GM12891 (cell line): ENCODE measurements at regions not wholly inside any gene's neighbourhood (a gene's known extent, or its start where the extent isn't known, plus 50 kb on each side); places are given as distances from the start of the nearest gene placed in this dataset.

Experiments
- PAX5 ChIP-seq: IDR thresholded peaks from 2 replicates; pipeline ENCODE4 v1.6.1; 2011; ENCODE audit warnings: low read length, moderate library complexity, mild to moderate bottlenecking; ENCODE audit not compliant: insufficient read depth, severe bottlenecking
- POLR2A ChIP-seq: IDR thresholded peaks from 2 replicates; pipeline ENCODE4 v1.6.1; 2011; ENCODE audit warnings: low read depth, low read length, control low read depth
- POLR2AphosphoS5 ChIP-seq: IDR thresholded peaks from 2 replicates; pipeline ENCODE4 v1.6.1; 2011; ENCODE audit warnings: low read depth, low read length, control low read depth
- POU2F2 ChIP-seq: IDR thresholded peaks from 2 replicates; pipeline ENCODE4 v1.6.1; 2011; ENCODE audit warnings: low read depth, mild to moderate bottlenecking, control low read depth, low read length, moderate library complexity
- SPI1 ChIP-seq: IDR thresholded peaks from 2 replicates; pipeline ENCODE4 v1.6.1; 2011; ENCODE audit warnings: low read depth, low read length, control low read depth

- TF ChIP-seq POLR2A: no peak
- TF ChIP-seq POU2F2: no peak
- TF ChIP-seq POLR2AphosphoS5: no peak
- TF ChIP-seq SPI1: no peak
- no peak for TF ChIP-seq PAX5
Measured at GRCh38 chr15:31444844-31445243, 118.2 kb downstream of the KLF13 start.
